CD8-positive, alpha-beta memory T cell (primary cell): ENCODE measurements at regions not wholly inside any gene's neighbourhood (a gene's known extent, or its start where the extent isn't known, plus 50 kb on each side); places are given as distances from the start of the nearest gene placed in this dataset.
"Not testable (repeated sequence)": the region's sequence is repeated elsewhere in the genome, so short reads cannot be mapped to it uniquely, and the experiment has no call there.

Experiments
- CTCF ChIA-PET: fragments of 350-600 bp; sonication (Branson Sonifier 250); formaldehyde crosslinking; loops from one replicate; lab custom pipeline; 2021; ENCODE audit warnings: antibody characterized with exemption; lab: Charles Lee
- POLR2A ChIA-PET: fragments of 350-600 bp; sonication (Branson Sonifier 250); formaldehyde crosslinking; loops from one replicate; lab custom pipeline; 2021; ENCODE audit warnings: antibody characterized with exemption; lab: Charles Lee
- DNase-seq, 5 donors: peaks; one replicate each; pipeline versions ENCODE4 v3.0.0 to v3.0.0-alpha.2; 2020 to 2022; ENCODE audit warnings: mixed read lengths in 1 of 5
- H3K27ac ChIP-seq: one replicate; pipeline ENCODE4 v1.7.0; 2013; ENCODE audit warnings: low read depth, mild to moderate bottlenecking, low read length, moderate library complexity
- H3K27me3 ChIP-seq: 2 replicates; pipeline ENCODE4 v1.7.0; 2013; ENCODE audit warnings: low read length, mild to moderate bottlenecking; ENCODE audit not compliant: insufficient read depth, poor library complexity, severe bottlenecking
- H3K36me3 ChIP-seq: 2 replicates; pipeline ENCODE4 v1.7.0; 2013; ENCODE audit warnings: mild to moderate bottlenecking, low read length, moderate library complexity; ENCODE audit not compliant: insufficient read depth
- H3K4me1 ChIP-seq: 2 replicates; pipeline ENCODE4 v1.7.0; 2013; ENCODE audit warnings: mild to moderate bottlenecking, low read length, moderate library complexity; ENCODE audit not compliant: insufficient read depth
- H3K4me3 ChIP-seq: 2 replicates; pipeline ENCODE4 v1.7.0; 2013; ENCODE audit warnings: mild to moderate bottlenecking, low read length
- H3K9me3 ChIP-seq: 2 replicates; pipeline ENCODE4 v1.7.0; 2013; ENCODE audit warnings: mild to moderate bottlenecking, low read length
- H3K27ac Mint-ChIP-seq, 8 donors: one replicate each; pipeline ENCODE4 v1.8.0; 2020 to 2021; ENCODE audit warnings: mixed read lengths in 8 of 8, mild to moderate bottlenecking in 6 of 8, inconsistent platforms in 3 of 8, moderate library complexity in 3 of 8
- H3K27me3 Mint-ChIP-seq, 2 donors: one replicate each; pipeline ENCODE4 v1.8.0; 2020 to 2021; ENCODE audit warnings: mixed read lengths in 2 of 2, mild to moderate bottlenecking in 1 of 2, moderate library complexity in 1 of 2
- H3K36me3 Mint-ChIP-seq, 3 donors: one replicate each; pipeline ENCODE4 v1.8.0; 2020 to 2021; ENCODE audit warnings: mixed read lengths in 3 of 3, inconsistent platforms in 1 of 3, mild to moderate bottlenecking in 1 of 3
- H3K4me1 Mint-ChIP-seq, 3 donors: one replicate each; pipeline ENCODE4 v1.8.0; 2020 to 2021; ENCODE audit warnings: mixed read lengths in 3 of 3, inconsistent platforms in 1 of 3, mild to moderate bottlenecking in 1 of 3
- H3K4me3 Mint-ChIP-seq, 7 donors: one replicate each; pipeline ENCODE4 v1.8.0; 2020 to 2021; ENCODE audit warnings: mixed read lengths in 7 of 7, mild to moderate bottlenecking in 6 of 7, moderate library complexity in 4 of 7, inconsistent platforms in 2 of 7
- H3K9me3 Mint-ChIP-seq, 5 donors: one replicate each; pipeline ENCODE4 v1.8.0; 2020 to 2022; ENCODE audit warnings: mixed read lengths in 5 of 5, mild to moderate bottlenecking in 3 of 5, moderate library complexity in 2 of 5, inconsistent platforms in 1 of 5

DNA sequence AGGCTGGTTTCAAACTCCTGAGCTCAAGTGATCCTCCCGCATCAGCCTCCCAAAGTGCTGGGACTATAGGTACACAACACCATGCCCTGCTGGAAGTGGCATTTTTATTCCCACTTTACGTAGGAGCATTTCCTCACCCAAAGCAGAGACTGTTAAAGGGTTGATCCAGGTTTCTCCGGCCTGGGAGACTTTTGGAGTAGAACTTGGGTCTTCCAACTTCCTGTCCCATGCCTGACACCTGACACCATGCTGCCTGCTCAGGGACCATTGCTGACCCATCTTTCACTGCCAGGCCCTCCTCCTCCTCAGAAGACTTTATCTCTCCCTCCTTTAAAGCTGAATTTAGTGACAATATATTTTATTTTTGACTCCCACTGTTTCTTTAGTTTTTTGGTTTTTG is 302.0 kb upstream of the LYZL1 start:
- Mint-ChIP-seq H3K9me3 (peaks cover 0 to 4% (median 0%) of the 10 kb centered on the region in 5 donors), H3K27ac (no peak overlapping the region), H3K4me3 (no peak overlapping the region), H3K4me1 (peaks cover 0 to 4% (median 0%) of the 10 kb centered on the region in 3 donors), H3K36me3 (no peaks in the 10 kb centered on the region), H3K27me3 (peaks cover 6 to 8% of the 10 kb centered on the region in 2 donors)
- CTCF ChIA-PET: no interaction called here
- H3K9me3 ChIP-seq: no peaks in the 10 kb centered on the region
- POLR2A ChIA-PET: no interaction called here
- H3K27ac ChIP-seq: peak overlapping the region; percentile 24
- H3K36me3 ChIP-seq: no peaks in the 10 kb centered on the region
- H3K4me1 ChIP-seq: no peaks in the 10 kb centered on the region
- no peak for DNase-seq
- no peak overlapping the region for H3K4me3 ChIP-seq
- H3K27me3 ChIP-seq: no peaks in the 10 kb centered on the region

DNA sequence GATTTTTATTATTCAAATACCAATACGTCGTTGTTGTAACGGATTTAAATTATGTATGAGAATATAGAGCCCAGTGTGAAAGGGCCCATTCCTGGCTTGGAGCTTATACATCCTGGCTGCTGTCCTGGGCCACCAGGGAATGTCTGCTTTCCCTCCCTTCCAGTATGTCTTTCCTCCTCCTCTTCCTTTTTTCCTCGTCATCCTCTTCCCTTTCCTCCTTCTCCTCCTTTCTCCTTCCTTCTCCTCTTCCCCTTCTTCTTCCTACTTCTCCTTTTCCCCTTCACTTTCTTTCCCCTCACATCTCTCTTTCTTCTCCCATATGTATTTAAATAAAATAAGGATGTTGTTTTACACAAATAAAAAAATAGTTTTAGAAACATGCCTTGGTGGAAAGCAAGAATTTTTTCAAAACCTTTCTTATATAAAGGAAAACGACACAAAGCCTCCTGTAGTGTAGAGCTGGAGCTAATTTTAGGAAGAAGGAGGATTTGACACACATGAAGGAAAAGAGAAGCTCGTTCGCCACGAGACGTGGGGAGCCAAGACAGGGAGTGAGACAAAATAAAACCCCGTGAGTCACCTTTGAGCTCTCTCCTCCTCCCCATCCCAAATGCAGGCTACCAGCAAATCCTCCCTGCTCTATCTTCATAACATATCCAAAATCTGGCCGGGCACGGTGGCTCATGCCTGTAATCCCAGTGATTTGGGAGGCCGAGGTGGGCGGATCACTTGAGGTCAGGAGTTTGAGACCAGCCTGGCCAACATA is 301.1 kb upstream of the LYZL1 start:
- H3K4me3 Mint-ChIP-seq: no peak overlapping the region
- CTCF ChIA-PET: no interaction called here
- H3K9me3 Mint-ChIP-seq: peaks cover 0 to 1% (median 0%) of the 10 kb centered on the region in 5 donors
- H3K4me3 ChIP-seq: no peak overlapping the region
- H3K27ac Mint-ChIP-seq: no peak overlapping the region
- H3K27me3 Mint-ChIP-seq: peaks cover 6 to 8% of the 10 kb centered on the region in 2 donors
- H3K36me3 ChIP-seq: no peaks in the 10 kb centered on the region
- no peaks in the 10 kb centered on the region for H3K9me3 ChIP-seq
- peaks cover 0 to 4% (median 0%) of the 10 kb centered on the region in 3 donors for H3K4me1 Mint-ChIP-seq
- H3K4me1 ChIP-seq: no peaks in the 10 kb centered on the region
- POLR2A ChIA-PET: no interaction called here
- H3K27me3 ChIP-seq: no peaks in the 10 kb centered on the region
- no peak overlapping the region for H3K27ac ChIP-seq
- no peaks in the 10 kb centered on the region for H3K36me3 Mint-ChIP-seq
- DNase-seq: no peak

DNA sequence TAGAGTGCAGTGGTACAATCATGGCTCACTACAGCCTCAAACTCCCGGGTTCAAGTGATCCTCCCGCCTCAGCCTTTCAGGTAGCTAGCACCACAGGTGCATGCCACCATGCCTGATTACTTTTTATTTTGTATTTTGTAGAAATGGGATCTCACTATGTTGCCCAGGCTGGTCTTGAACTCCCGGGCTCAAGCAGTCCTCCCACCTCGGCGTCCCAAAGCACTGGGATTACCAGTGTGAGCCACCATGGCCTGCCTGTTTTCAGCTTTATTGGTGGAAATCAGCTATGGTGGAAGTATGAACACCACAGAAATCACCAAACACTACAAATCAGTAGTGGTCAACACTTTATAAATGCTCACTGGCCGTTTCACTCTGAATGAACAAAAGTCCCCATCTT is 299.9 kb upstream of the LYZL1 start:
- no peaks in the 10 kb centered on the region for H3K9me3 ChIP-seq
- peaks cover 0 to 1% (median 0%) of the 10 kb centered on the region in 5 donors for H3K9me3 Mint-ChIP-seq
- H3K4me1 ChIP-seq: no peaks in the 10 kb centered on the region
- no peak overlapping the region for H3K4me3 Mint-ChIP-seq
- CTCF ChIA-PET: no interaction called here
- no peak overlapping the region for H3K27ac Mint-ChIP-seq
- no peak for DNase-seq
- H3K36me3 Mint-ChIP-seq: no peaks in the 10 kb centered on the region
- H3K27me3 Mint-ChIP-seq: peaks cover 6 to 11% of the 10 kb centered on the region in 2 donors
- no peaks in the 10 kb centered on the region for H3K27me3 ChIP-seq
- POLR2A ChIA-PET: no interaction called here
- no peak overlapping the region for H3K4me3 ChIP-seq
- H3K27ac ChIP-seq: no peak overlapping the region
- H3K36me3 ChIP-seq: no peaks in the 10 kb centered on the region
- H3K4me1 Mint-ChIP-seq: peaks cover 0 to 4% (median 0%) of the 10 kb centered on the region in 3 donors

DNA sequence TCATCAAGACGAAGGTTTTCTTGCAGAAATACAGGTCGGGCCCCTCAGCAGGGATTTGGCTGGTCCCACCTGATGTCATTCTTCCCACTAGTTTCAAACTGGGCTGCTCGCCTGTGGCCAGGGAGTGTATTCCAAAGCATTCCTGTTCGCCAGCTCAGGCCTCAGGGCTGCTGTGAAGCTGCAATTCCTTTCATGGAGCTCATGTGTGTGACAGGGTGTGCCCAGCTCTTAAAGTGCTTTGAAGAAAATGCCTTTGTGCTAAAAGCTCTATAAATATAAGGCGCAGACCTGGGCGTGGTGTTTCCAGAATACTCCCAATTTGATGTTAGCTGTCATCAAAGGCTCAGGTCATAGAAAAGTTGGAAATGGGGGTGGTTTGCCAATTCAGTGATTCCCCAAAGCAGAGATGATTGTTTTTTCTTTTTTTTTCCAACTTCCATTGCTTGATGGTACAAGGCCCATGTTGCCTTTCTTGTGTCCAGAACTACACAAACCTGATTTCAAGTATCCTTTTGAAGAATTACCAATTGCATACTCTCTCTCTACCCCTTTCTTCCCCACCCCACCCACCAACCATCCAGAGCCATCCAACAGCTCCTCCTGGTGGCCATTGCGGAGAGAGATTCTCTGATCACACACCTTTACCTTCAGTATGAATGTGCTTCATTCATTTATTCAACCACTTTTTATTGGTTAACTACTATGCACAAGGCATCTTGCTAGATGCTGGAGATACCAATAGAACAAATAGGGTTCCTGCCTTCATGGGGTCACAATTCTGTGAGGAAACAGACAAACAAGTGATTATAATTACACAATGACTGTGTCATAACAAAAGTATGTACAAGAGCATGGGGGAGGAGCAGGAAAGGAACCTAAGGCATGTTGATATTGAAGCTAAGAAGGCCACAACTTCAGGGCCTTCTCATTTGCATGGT is 297.3 kb upstream of the LYZL1 start:
- POLR2A ChIA-PET: no interaction called here
- CTCF ChIA-PET: interaction anchor here (1.1 to 2.9 kb wide), 3 partner anchors 10 to 363 kb away, joined by 3 to 7 read pairs (median 4); no protein-coding TSS in a partner anchor
- peak in 1 of 5 donors; percentile 4 for DNase-seq
- H3K9me3 ChIP-seq: no peaks in the 10 kb centered on the region
- H3K9me3 Mint-ChIP-seq: peaks cover 0 to 3% (median 0%) of the 10 kb centered on the region in 5 donors
- H3K4me1 Mint-ChIP-seq: no peaks in the 10 kb centered on the region
- no peak overlapping the region for H3K4me3 ChIP-seq
- H3K36me3 Mint-ChIP-seq: no peaks in the 10 kb centered on the region
- H3K27me3 Mint-ChIP-seq: peaks cover 6 to 12% of the 10 kb centered on the region in 2 donors
- no peak overlapping the region for H3K27ac Mint-ChIP-seq
- no peak overlapping the region for H3K27ac ChIP-seq
- no peaks in the 10 kb centered on the region for H3K4me1 ChIP-seq
- no peak overlapping the region for H3K4me3 Mint-ChIP-seq
- no peaks in the 10 kb centered on the region for H3K36me3 ChIP-seq
- no peaks in the 10 kb centered on the region for H3K27me3 ChIP-seq

DNA sequence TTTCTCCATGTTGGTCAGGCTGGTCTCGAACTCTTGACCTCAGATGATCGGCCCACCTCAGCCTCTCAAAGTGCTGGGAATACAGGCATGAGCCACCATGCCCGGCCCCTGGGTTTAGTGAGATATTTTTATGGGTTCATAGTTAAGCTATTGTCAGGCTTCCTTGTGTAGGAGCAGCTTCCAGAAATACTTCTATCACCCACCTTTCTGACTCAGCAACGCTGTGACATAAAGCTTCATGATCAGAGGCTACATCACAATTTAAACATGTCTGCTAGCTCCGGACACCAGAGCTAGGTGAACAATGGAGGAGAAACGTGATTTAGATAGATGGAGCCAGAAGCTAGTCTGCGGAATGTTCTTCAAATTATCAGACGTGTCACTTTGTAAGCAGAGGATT is 295.8 kb upstream of the LYZL1 start:
- CTCF ChIA-PET: no interaction called here

DNA sequence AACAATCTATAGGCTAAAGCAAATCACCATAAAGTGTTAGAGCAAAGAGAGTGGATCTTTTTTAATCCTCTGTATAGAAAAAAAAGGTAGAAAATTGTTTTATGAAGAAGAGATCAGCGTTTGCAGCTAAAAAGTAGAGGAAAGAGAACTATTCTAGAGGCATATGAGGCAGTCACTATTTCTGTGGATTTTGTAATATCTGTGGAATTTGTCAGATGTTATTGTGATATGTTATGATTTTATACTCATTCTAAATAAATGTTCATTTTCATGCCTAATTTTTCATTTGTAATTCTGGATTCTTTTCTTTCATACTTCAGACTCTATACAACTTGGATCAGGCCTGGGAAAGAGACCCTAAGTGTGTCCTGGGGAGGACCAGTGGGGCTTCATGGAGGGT is 295.0 kb upstream of the LYZL1 start:
- ChIA-PET CTCF (no interaction called here), POLR2A (no interaction called here)
- no peaks in the 10 kb centered on the region for H3K27me3 ChIP-seq
- Mint-ChIP-seq H3K4me1 (no peaks in the 10 kb centered on the region), H3K36me3 (no peaks in the 10 kb centered on the region), H3K4me3 (no peak overlapping the region), H3K27ac (no peak overlapping the region), H3K9me3 (peaks cover 0 to 2% (median 0%) of the 10 kb centered on the region in 5 donors), H3K27me3 (peaks cover 5 to 7% of the 10 kb centered on the region in 2 donors)
- H3K4me3 ChIP-seq: no peak overlapping the region
- H3K4me1 ChIP-seq: no peaks in the 10 kb centered on the region
- H3K27ac ChIP-seq: no peak overlapping the region
- no peaks in the 10 kb centered on the region for H3K9me3 ChIP-seq
- DNase-seq: no peak
- H3K36me3 ChIP-seq: no peaks in the 10 kb centered on the region

More for the DNA sequence above, 295.8 kb upstream of the LYZL1 start:
- no peaks in the 10 kb centered on the region for H3K36me3 ChIP-seq
- H3K27me3 Mint-ChIP-seq: peaks cover 6 to 7% of the 10 kb centered on the region in 2 donors
- no peaks in the 10 kb centered on the region for H3K4me1 Mint-ChIP-seq
- no peak for DNase-seq
- H3K27me3 ChIP-seq: no peaks in the 10 kb centered on the region
- H3K9me3 Mint-ChIP-seq: peaks cover 0 to 3% (median 0%) of the 10 kb centered on the region in 5 donors
- no peaks in the 10 kb centered on the region for H3K4me1 ChIP-seq
- H3K27ac ChIP-seq: no peak overlapping the region
- no peak overlapping the region for H3K4me3 Mint-ChIP-seq
- H3K4me3 ChIP-seq: no peak overlapping the region
- no peak overlapping the region for H3K27ac Mint-ChIP-seq
- H3K36me3 Mint-ChIP-seq: no peaks in the 10 kb centered on the region
- POLR2A ChIA-PET: no interaction called here
- H3K9me3 ChIP-seq: no peaks in the 10 kb centered on the region

DNA sequence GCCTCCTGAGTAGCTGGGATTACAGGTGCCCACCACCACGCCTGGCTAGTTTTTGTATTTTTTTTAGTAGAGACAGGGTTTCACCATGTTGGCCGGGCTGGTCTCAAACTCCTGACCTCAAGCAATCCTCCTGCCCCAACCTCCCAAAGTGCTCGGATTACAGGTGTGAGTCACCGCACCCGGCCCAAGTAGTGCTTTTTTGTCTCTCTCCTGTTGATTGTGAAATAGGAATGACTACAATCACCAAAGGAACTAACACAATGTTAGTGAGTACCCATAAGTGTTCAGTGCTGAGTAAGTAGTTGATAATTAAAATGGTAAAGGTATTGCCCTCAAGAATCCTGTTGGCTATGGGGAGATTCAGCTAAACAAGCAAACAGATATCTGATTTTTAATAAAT is 294.1 kb upstream of the LYZL1 start:
- H3K4me1 Mint-ChIP-seq, H3K27ac Mint-ChIP-seq, H3K27me3 ChIP-seq, H3K27ac ChIP-seq, H3K9me3 Mint-ChIP-seq, H3K4me3 Mint-ChIP-seq, H3K36me3 Mint-ChIP-seq, H3K4me1 ChIP-seq, H3K36me3 ChIP-seq, H3K27me3 Mint-ChIP-seq, CTCF ChIA-PET, H3K9me3 ChIP-seq, DNase-seq, H3K4me3 ChIP-seq, POLR2A ChIA-PET: not testable (repeated sequence)

DNA sequence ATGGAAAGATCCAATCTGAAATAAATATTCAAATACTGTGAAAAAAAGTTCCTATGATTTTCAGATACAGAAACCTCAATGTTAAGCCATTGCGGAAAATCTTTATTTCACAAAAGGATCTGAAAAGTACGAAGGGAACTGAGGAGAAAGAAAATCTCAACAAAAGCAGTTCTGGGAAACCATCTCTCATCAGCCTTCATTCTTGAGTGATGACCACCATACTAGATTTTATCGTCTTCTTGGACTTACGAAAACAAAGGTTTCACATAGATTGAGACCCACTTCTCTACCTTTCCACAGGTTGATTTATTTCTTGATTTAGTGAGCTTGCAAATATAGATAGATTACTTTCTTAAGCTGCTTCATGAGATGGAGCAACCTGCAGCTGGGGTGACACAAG is 293.4 kb upstream of the LYZL1 start:
- Mint-ChIP-seq H3K4me1 (no peaks in the 10 kb centered on the region), H3K4me3 (no peak overlapping the region), H3K36me3 (no peaks in the 10 kb centered on the region), H3K27me3 (peaks cover 0 to 6% of the 10 kb centered on the region in 2 donors), H3K27ac (no peak overlapping the region), H3K9me3 (peaks cover 0 to 2% (median 0%) of the 10 kb centered on the region in 5 donors)
- Histone ChIP-seq H3K27me3 (no peaks in the 10 kb centered on the region), H3K4me3 (no peak overlapping the region), H3K27ac (no peak overlapping the region), H3K9me3 (no peaks in the 10 kb centered on the region), H3K4me1 (no peaks in the 10 kb centered on the region), H3K36me3 (no peaks in the 10 kb centered on the region)
- POLR2A ChIA-PET: no interaction called here
- CTCF ChIA-PET: no interaction called here
- no peak for DNase-seq
